Trophoblast cell (in vitro differentiated cells and primary cell): ENCODE measurements at regions not wholly inside any gene's neighbourhood (a gene's known extent, or its start where the extent isn't known, plus 50 kb on each side); places are given as distances from the start of the nearest gene placed in this dataset.

ENCODE experiments used
- DNase-seq, 2 donors: peaks; one replicate each; pipeline ENCODE4 v3.0.0-alpha.2; 2016
- H2AFZ ChIP-seq: 2 replicates; pipeline ENCODE4 v1.6.1; 2013; ENCODE audit warnings: low read length, moderate library complexity, mild to moderate bottlenecking; ENCODE audit not compliant: insufficient read depth, poor library complexity
- H2AK5ac ChIP-seq: 2 replicates; pipeline ENCODE4 v1.6.1; 2013; ENCODE audit warnings: mild to moderate bottlenecking, low read length
- H2BK120ac ChIP-seq: 2 replicates; pipeline ENCODE4 v1.6.1; 2013; ENCODE audit warnings: low read length, mild to moderate bottlenecking, moderate library complexity; ENCODE audit not compliant: insufficient read depth, poor library complexity
- H2BK12ac ChIP-seq: 2 replicates; pipeline ENCODE4 v1.6.1; 2013; ENCODE audit warnings: mild to moderate bottlenecking, low read length, moderate library complexity
- H2BK5ac ChIP-seq: 2 replicates; pipeline ENCODE4 v1.6.1; 2013; ENCODE audit warnings: low read length, low read depth, moderate library complexity, mild to moderate bottlenecking; ENCODE audit not compliant: poor library complexity
- H3K14ac ChIP-seq: 2 replicates; pipeline ENCODE4 v1.6.1; 2013; ENCODE audit warnings: mild to moderate bottlenecking, low read length
- H3K18ac ChIP-seq: 2 replicates; pipeline ENCODE4 v1.6.1; 2013; ENCODE audit warnings: mild to moderate bottlenecking, low read length
- H3K23ac ChIP-seq: 2 replicates; pipeline ENCODE4 v1.6.1; 2013; ENCODE audit warnings: low read length
- H3K27ac ChIP-seq: 2 replicates; pipeline ENCODE4 v1.5.1; 2013; ENCODE audit warnings: low read depth, mild to moderate bottlenecking, inconsistent platforms, low read length, moderate library complexity
- H3K27me3 ChIP-seq: 2 replicates; pipeline ENCODE4 v1.6.1; 2013; ENCODE audit warnings: inconsistent platforms, mild to moderate bottlenecking, low read length, moderate library complexity; ENCODE audit not compliant: insufficient read depth
- H3K36me3 ChIP-seq, 2 experiments: 1 replicate in 1 of 2; 2 replicates in 1 of 2; pipeline ENCODE4 v1.6.1; 2013; ENCODE audit warnings: low read length in 2 of 2, mild to moderate bottlenecking in 2 of 2, moderate library complexity in 1 of 2; ENCODE audit not compliant: insufficient read depth in 2 of 2, control insufficient read depth in 1 of 2
- H3K4ac ChIP-seq: 2 replicates; pipeline ENCODE4 v1.6.1; 2013; ENCODE audit warnings: low read depth, mild to moderate bottlenecking, low read length, moderate library complexity
- H3K4me1 ChIP-seq, 2 experiments: 1 replicate in 1 of 2; 2 replicates in 1 of 2; pipeline ENCODE4 v1.6.1; 2013; ENCODE audit warnings: low read length in 2 of 2, mild to moderate bottlenecking in 2 of 2, moderate library complexity in 1 of 2; ENCODE audit not compliant: insufficient read depth in 2 of 2, control insufficient read depth in 1 of 2
- H3K4me2 ChIP-seq: 2 replicates; pipeline ENCODE4 v1.6.1; 2013; ENCODE audit warnings: inconsistent platforms, mild to moderate bottlenecking, low read length, moderate library complexity
- H3K4me3 ChIP-seq: 2 replicates; pipeline ENCODE4 v1.5.1; 2013; ENCODE audit warnings: mild to moderate bottlenecking, low read depth, low read length, inconsistent platforms
- H3K79me1 ChIP-seq: one replicate; pipeline ENCODE4 v1.6.1; 2013; ENCODE audit warnings: low read length
- H3K79me2 ChIP-seq: 2 replicates; pipeline ENCODE4 v1.6.1; 2013; ENCODE audit warnings: low read length, mild to moderate bottlenecking; ENCODE audit not compliant: control insufficient read depth, insufficient read depth, poor library complexity
- H3K9ac ChIP-seq: 2 replicates; pipeline ENCODE4 v1.6.1; 2013; ENCODE audit warnings: mild to moderate bottlenecking, low read length
- H3K9me3 ChIP-seq: 2 replicates; pipeline ENCODE4 v1.6.1; 2013; ENCODE audit warnings: low read depth, mild to moderate bottlenecking, control low read depth, inconsistent platforms, low read length; ENCODE audit not compliant: insufficient read depth
- H4K12ac ChIP-seq: 2 replicates; pipeline ENCODE4 v1.6.1; 2013; ENCODE audit warnings: low read depth, mild to moderate bottlenecking, low read length, moderate library complexity
- H4K8ac ChIP-seq: 2 replicates; pipeline ENCODE4 v1.6.1; 2013; ENCODE audit warnings: low read depth, mild to moderate bottlenecking, low read length, moderate library complexity
- H4K91ac ChIP-seq: one replicate; pipeline ENCODE4 v1.6.1; 2013; ENCODE audit warnings: low read depth, mild to moderate bottlenecking, low read length, moderate library complexity
- WGBS: extraction: QIAGEN DNeasy Blood & Tissue Kit; methylation state at CpG from one replicate; pipeline ENCODE4 v1.1.7; 2013; ENCODE audit warnings: missing lambda C conversion rate; ENCODE audit not compliant: insufficient read length, insufficient coverage; ENCODE audit errors: extremely low coverage; 5-methylcytosine and 5-hydroxymethylcytosine counted together

DNA sequence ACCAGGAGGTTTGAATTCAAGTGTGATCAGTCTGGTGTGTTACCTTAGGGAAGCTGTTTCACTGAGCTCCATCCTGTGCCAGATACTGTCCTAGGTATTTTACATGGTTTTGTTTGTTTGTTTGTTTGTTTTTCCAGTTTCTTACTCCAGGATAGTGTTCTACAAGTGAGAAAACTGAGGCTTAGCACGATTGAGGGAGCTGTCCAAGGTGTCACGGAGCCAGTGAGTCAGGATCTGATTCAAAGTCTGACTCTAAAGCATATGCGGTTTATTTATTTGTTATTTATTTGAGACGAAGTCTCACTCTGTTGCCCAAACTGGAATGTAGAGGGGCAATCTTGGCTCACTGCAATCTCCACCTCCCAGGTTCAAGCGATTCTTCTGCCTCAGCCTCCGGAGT lies 79.7 kb upstream of the GNG2 start:
- Histone ChIP-seq H3K14ac (no peak overlapping the region), H2BK12ac (no peak overlapping the region), H3K18ac (no peak overlapping the region), H4K12ac (no peak overlapping the region), H3K4me1 (peaks cover 2 to 8% of the 10 kb centered on the region in 2 experiments), H2BK120ac (no peak overlapping the region), H3K9me3 (peaks cover 3% of the 10 kb centered on the region), H2BK5ac (no peak overlapping the region), H3K27me3 (no peaks in the 10 kb centered on the region), H2AK5ac (no peak overlapping the region), H2AFZ (no peak overlapping the region), H3K9ac (no peak overlapping the region), H3K79me2 (no peaks in the 10 kb centered on the region), H3K4me3 (no peak overlapping the region), H4K8ac (no peak overlapping the region), H3K4ac (no peak overlapping the region), H3K4me2 (no peak overlapping the region), H3K79me1 (no peaks in the 10 kb centered on the region), H3K36me3 (no peaks in the 10 kb centered on the region), H4K91ac (no peak overlapping the region), H3K23ac (no peak overlapping the region), H3K27ac (no peak overlapping the region)
- WGBS, result no CpG with 5 or more reads among the region's 6 CpGs
- peak in 1 of 2 donors; percentile 7 for DNase-seq

DNA sequence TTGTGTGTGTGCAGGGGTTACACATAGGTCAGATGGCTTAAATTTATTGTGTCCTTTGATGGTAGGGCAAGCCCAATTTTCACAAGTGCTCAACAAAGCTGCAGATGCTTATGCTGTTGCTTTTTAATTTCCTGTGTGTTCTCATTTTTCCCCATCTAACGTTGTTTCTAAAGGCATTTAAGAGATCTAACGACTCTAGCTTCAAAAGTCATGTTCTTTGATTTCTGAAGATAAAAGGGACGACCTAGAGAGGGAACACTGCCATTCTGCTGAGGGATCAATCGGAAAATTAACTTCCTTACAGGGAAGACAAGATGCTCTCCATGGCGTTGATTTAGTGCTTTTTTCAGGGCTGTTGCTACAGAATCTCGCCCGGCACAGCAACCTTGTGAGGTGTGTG lies 79.0 kb upstream of the GNG2 start:
- no peak overlapping the region for H3K4ac ChIP-seq
- no peak overlapping the region for H2AFZ ChIP-seq
- H3K4me2 ChIP-seq, result no peak overlapping the region
- no peak overlapping the region for H3K18ac ChIP-seq
- no peaks in the 10 kb centered on the region for H3K79me2 ChIP-seq
- no CpG with 5 or more reads among the region's 7 CpGs for WGBS
- no peak overlapping the region for H2BK5ac ChIP-seq
- H3K27ac ChIP-seq, result no peak overlapping the region
- no peak overlapping the region for H4K91ac ChIP-seq
- no peaks in the 10 kb centered on the region for H3K27me3 ChIP-seq
- H3K9me3 ChIP-seq, result peaks cover 3% of the 10 kb centered on the region
- H2BK12ac ChIP-seq, result no peak overlapping the region
- H3K23ac ChIP-seq, result no peak overlapping the region
- no peak overlapping the region for H3K14ac ChIP-seq
- DNase-seq, result no peak
- H3K9ac ChIP-seq, result no peak overlapping the region
- no peaks in the 10 kb centered on the region for H3K79me1 ChIP-seq
- no peak overlapping the region for H2AK5ac ChIP-seq
- H3K36me3 ChIP-seq, result no peaks in the 10 kb centered on the region
- peaks cover 2 to 7% of the 10 kb centered on the region in 2 experiments for H3K4me1 ChIP-seq
- no peak overlapping the region for H4K12ac ChIP-seq
- no peak overlapping the region for H3K4me3 ChIP-seq
- H2BK120ac ChIP-seq, result no peak overlapping the region
- no peak overlapping the region for H4K8ac ChIP-seq

DNA sequence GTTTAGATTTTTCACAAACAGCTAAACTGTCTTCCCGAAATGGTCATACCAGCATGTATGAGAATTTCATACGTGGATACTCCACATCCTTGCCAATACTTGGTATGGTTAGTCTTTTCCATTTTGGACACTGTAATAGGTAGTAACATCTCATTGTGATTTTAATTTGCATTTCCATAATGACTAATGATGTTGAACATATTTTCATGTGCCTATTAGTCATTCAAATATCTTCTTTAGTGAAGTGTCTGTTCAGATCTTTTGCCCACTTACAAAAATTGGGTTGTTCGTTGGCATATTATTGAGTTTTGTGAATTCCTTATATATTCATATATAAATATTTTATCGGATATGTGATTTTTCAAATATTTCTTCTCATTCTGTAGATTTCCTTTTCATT lies 78.0 kb upstream of the GNG2 start:
- Histone ChIP-seq H3K27ac (no peak overlapping the region), H3K79me1 (no peaks in the 10 kb centered on the region), H2AK5ac (no peak overlapping the region), H3K4me1 (peaks cover 0 to 2% of the 10 kb centered on the region in 2 experiments), H3K4ac (no peak overlapping the region), H2BK5ac (no peak overlapping the region), H3K4me3 (no peak overlapping the region), H3K23ac (no peak overlapping the region), H4K12ac (no peak overlapping the region), H4K91ac (no peak overlapping the region), H3K14ac (no peak overlapping the region), H2AFZ (no peak overlapping the region), H3K36me3 (no peaks in the 10 kb centered on the region), H3K27me3 (no peaks in the 10 kb centered on the region), H3K4me2 (no peak overlapping the region), H4K8ac (no peak overlapping the region), H2BK120ac (no peak overlapping the region), H3K79me2 (no peaks in the 10 kb centered on the region), H3K18ac (no peak overlapping the region), H3K9me3 (peaks cover 2% of the 10 kb centered on the region), H2BK12ac (no peak overlapping the region), H3K9ac (no peak overlapping the region)
- no peak for DNase-seq
- WGBS, result no CpG with 5 or more reads among the region's 4 CpGs

DNA sequence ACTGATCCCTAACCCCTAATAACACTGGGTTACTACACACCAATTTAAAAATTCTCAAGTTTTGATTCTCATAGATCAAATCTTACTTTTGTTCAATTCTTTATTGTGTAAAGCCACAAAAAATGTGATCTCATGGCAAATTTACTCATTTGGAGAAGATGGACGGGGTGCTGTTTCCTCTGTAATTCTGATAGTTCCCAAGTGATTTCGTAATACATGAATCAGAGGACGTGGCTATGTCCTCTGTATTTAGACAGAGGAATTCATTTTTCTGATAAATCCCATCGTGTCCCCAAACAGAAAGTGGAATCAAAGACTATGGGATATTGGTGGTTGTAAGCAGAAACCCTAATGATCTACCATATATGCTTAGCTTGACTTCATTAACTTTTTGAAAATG lies 76.6 kb upstream of the GNG2 start:
- H3K4ac ChIP-seq, result no peak overlapping the region

More for the DNA sequence above, 76.6 kb upstream of the GNG2 start:
- H3K36me3 ChIP-seq, result no peaks in the 10 kb centered on the region
- H3K79me2 ChIP-seq, result no peaks in the 10 kb centered on the region
- H3K14ac ChIP-seq, result no peak overlapping the region
- no peak overlapping the region for H3K18ac ChIP-seq
- no peak overlapping the region for H3K9ac ChIP-seq
- peak in 1 of 2 donors; percentile 17 for DNase-seq
- no peak overlapping the region for H3K27ac ChIP-seq
- H3K9me3 ChIP-seq, result peaks cover 4% of the 10 kb centered on the region
- H2AFZ ChIP-seq, result no peak overlapping the region
- peaks cover 0 to 2% of the 10 kb centered on the region in 2 experiments for H3K4me1 ChIP-seq
- no peak overlapping the region for H4K12ac ChIP-seq
- H2AK5ac ChIP-seq, result no peak overlapping the region
- H3K79me1 ChIP-seq, result no peaks in the 10 kb centered on the region
- no peak overlapping the region for H2BK12ac ChIP-seq
- no peak overlapping the region for H2BK120ac ChIP-seq
- no peak overlapping the region for H3K23ac ChIP-seq
- WGBS, result no CpG with 5 or more reads among the region's 4 CpGs
- no peak overlapping the region for H4K91ac ChIP-seq
- H4K8ac ChIP-seq, result no peak overlapping the region
- no peaks in the 10 kb centered on the region for H3K27me3 ChIP-seq
- no peak overlapping the region for H3K4me3 ChIP-seq
- H3K4me2 ChIP-seq, result no peak overlapping the region
- no peak overlapping the region for H2BK5ac ChIP-seq
